ENCODE measurements at regions not wholly inside any gene's neighbourhood (a gene's known extent, or its start where the extent isn't known, plus 50 kb on each side); places are given as distances from the start of the nearest gene placed in this dataset.
A peak's percentile ranks its signal among the peaks of the same experiment; 100 is the strongest.

DNA sequence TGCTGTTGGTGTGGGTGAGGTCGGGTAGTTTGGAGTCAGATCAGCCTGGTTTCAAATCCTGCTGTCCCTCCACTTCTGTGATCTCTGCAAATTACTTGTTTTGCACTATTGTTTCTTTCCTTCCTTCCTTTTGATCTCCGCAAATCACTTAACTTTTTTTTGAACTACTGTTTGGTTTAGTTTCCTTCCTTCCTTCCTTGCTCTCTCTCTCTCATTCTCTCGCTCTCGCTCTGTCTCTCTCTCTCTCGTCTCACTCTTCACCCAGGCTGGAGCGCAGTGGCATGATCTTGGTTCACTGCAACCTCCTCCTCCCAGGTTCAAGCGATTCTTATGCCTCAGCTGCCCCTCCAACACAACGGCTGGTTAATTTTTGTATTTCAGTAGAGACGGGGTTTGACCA lies 141.6 kb upstream of the ITGA6 start:
- no peak for DNase-seq (ENCODE audit: low spot score)
- no peak for ATAC-seq (ENCODE audit: low FRiP score)
- TF ChIP-seq, protein P1, sequence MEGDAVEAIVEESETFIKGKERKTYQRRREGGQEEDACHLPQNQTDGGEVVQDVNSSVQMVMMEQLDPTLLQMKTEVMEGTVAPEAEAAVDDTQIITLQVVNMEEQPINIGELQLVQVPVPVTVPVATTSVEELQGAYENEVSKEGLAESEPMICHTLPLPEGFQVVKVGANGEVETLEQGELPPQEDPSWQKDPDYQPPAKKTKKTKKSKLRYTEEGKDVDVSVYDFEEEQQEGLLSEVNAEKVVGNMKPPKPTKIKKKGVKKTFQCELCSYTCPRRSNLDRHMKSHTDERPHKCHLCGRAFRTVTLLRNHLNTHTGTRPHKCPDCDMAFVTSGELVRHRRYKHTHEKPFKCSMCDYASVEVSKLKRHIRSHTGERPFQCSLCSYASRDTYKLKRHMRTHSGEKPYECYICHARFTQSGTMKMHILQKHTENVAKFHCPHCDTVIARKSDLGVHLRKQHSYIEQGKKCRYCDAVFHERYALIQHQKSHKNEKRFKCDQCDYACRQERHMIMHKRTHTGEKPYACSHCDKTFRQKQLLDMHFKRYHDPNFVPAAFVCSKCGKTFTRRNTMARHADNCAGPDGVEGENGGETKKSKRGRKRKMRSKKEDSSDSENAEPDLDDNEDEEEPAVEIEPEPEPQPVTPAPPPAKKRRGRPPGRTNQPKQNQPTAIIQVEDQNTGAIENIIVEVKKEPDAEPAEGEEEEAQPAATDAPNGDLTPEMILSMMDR (IDR thresholded peaks at IDR 0.05), result no peak

DNA sequence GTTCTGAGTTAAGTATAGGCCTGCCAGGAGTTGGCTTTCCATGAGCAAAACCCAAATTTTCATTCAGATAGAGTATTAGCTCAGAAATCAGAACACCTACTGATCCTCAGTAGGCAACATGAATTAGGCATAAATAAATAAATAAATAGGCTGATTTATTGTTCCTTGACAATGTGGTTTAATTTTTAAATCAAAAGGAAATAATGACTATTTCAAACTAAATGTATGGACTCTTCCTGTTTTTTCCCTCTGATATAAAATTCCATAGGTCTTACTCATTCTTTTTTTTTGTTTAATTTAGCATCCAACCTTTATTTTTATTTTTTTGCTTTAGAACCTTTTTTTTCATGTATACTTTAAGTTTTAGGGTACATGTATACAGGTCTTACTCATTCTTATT lies 140.2 kb upstream of the ITGA6 start:
- DNase-seq (ENCODE audit: low spot score), result no peak
- no peak for ATAC-seq (ENCODE audit: low FRiP score)
- TF ChIP-seq, protein P1 (IDR thresholded peaks at IDR 0.05), result no peak

DNA sequence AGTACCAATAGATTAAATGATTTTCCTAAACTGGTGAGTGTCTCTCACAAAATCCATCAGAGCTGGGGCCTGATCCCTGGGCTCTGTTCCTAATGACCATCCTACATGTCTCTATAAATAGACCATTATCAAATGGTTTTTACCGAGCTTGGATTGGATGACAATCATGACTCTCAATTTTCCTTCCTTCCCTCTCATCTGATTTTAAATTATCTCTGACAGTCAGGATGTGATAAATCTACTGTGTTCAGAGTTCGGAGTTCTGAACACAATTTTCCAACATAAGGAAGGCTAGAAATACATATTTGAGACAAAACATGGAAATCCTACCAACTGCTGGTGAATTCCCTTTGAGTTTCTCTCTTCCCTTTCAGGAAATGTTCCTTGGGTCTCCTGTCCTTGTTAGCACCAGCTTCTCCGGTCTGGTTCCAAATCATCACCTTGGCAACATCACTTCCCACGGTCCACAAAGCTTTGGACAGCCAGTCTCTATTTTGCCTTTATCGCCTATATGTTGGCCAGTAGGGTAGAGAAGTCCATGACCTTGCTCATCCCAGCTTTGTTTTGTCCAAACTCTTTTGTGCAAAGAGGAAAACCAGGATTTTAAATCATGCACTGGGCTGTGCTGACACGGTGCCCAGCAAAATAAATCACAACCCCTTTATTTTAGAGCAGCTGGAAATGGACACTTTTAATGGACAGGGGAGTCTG lies 139.6 kb upstream of the ITGA6 start:
- ATAC-seq (ENCODE audit: low FRiP score) (no peak), DNase-seq (ENCODE audit: low spot score) (no peak)
- TF ChIP-seq, protein P1 (IDR thresholded peaks at IDR 0.05), result no peak

DNA sequence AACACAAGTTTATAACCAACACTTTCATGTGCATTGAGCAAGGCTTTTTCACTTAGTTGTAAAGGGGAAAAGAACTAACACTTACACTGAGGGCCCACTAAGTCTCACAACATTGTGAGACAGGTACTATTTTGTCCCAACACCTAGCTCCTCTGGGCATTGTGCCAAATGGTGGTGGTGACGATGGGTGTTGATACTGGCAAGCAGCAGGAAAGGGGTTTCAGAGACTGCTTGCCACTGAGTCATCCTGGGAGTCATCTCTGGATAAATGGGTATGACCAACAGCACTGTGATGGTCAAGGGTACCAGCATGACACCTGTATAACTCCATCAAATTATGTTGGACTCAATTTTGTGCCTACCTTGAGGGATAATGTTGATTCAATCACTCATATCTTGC lies 138.8 kb upstream of the ITGA6 start:
- TF ChIP-seq, protein P1 (IDR thresholded peaks at IDR 0.05), result no peak
- DNase-seq (ENCODE audit: low spot score), result no peak
- no peak for ATAC-seq (ENCODE audit: low FRiP score)

GRCh38 chr2:172293952-172294351 lies 133.4 kb upstream of the ITGA6 start:
- peak; percentile 54 for DNase-seq (ENCODE audit: low spot score)
- ATAC-seq (ENCODE audit: low FRiP score), result no peak
- TF ChIP-seq, protein P1 (IDR thresholded peaks at IDR 0.05), result no peak

- DNase-seq (ENCODE audit: low spot score), result no peak
- no peak for ATAC-seq (ENCODE audit: low FRiP score)
- TF ChIP-seq, protein P1 (IDR thresholded peaks at IDR 0.05), result no peak
Measured at GRCh38 chr2:172294983-172295382, 132.4 kb upstream of the ITGA6 start.

- no peak for ATAC-seq (ENCODE audit: low FRiP score)
- TF ChIP-seq, protein P1 (IDR thresholded peaks at IDR 0.05), result no peak
- DNase-seq (ENCODE audit: low spot score), result no peak
Measured at GRCh38 chr2:172295677-172296076, 131.7 kb upstream of the ITGA6 start.

Measured in omental fat pad (tissue), 3 donors.